ENCODE measurements at regions not wholly inside any gene's neighbourhood (a gene's known extent, or its start where the extent isn't known, plus 50 kb on each side); places are given as distances from the start of the nearest gene placed in this dataset.

- no peak for TF ChIP-seq CTCF (IDR thresholded peaks at IDR 0.05)
- TF ChIP-seq POLR2AphosphoS5 (IDR thresholded peaks at IDR 0.05), result no peak
These were observed 1096.1 kb upstream of the SLIT2 start for GRCh38 chr4:19155568-19155967.

Data from sigmoid colon (tissue), 4 donors.